ENCODE measurements at regions not wholly inside any gene's neighbourhood (a gene's known extent, or its start where the extent isn't known, plus 50 kb on each side); places are given as distances from the start of the nearest gene placed in this dataset.
"Not testable (repeated sequence)": the region's sequence is repeated elsewhere in the genome, so short reads cannot be mapped to it uniquely, and the experiment has no call there.

- no peak for DNase-seq (ENCODE audit: low read depth)
Measured at GRCh38 chr18:78457731-78458130, 521.9 kb upstream of the SALL3 start.

DNA sequence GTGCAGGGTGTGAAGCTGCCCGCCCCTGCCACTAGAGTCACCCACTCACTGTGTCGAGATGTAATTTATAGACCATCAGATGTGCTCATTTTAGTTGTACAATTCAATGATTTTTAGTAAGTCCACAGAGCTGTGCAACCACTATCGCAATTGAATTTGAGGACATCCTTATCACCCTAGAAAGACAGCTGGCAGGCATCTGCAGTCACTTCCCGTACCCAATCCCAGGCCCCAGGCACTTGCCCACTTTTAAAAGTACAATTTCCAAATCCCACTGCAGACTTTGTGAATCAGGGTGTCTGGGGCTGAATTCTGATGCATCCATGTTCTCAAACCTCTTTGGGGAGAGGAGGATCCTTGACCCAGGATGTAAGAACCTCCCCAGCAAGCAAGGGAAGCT, 521.3 kb upstream of the SALL3 start:
- no peak for DNase-seq (ENCODE audit: low read depth)

- no peak for DNase-seq (ENCODE audit: low read depth)
Measured at GRCh38 chr18:78459668-78460067, 520.0 kb upstream of the SALL3 start.

DNA sequence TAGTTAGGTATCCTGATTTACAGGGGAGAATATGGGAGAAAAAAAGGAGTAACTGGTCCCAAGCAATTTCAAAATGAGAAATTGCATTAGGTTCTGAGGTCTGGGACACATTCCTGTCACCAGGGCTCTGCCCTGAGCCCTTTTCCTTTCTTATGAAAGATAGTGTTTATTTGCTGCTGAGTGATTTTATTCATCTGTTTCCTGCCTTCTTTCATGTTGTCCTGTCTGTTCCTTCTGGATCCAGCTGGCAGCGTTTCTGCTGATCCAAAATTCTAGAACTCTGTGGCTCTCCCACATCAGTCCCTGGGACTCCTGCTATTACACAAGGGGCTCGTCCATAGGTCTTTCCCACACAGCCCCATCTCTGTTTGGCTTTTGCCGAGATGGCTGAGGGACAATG, 519.1 kb upstream of the SALL3 start:
- no peak for DNase-seq (ENCODE audit: low read depth)

DNA sequence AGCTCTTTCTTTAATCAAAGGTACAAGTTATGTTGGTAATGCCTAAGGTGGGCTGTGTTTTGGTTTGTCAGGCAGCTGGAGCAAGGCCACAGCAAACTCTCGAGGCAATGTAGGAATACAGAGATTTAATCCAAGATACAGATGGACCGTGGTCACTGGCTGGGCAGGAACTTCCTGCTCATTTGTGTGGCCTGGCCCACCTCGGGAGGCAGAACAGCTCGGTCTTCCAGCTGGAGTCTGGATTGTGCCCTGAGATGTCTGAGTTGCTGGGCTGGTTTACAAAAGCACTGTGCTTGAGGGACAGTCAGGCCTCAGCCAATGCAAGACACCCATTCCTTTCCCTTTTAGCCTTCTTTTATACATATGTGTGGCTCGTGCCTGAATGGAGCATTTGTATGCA, 506.1 kb upstream of the SALL3 start:
- no peak for DNase-seq (ENCODE audit: low read depth)

GRCh38 chr18:78477840-78478239, 501.8 kb upstream of the SALL3 start:
- no peak for DNase-seq (ENCODE audit: low read depth)

DNA sequence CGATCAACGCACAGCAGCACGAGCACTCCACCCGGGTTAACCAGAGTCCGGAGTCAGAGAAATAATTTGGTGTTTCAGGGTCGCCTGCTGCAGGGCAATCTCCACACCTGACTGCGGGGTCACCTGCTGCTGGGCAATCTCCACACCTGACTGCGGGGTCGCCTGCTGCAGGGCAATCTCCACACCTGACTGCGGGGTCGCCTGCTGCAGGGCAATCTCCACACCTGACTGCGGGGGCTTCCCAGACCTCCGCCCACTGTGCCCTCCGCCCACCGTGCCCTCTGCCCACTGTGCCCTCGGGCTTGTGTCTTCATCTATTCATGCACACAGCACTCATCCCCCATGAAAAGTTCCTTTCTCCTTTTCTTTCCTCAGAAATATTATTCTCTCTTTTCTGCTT, 500.2 kb upstream of the SALL3 start:
- no peak for DNase-seq (ENCODE audit: low read depth)

DNA sequence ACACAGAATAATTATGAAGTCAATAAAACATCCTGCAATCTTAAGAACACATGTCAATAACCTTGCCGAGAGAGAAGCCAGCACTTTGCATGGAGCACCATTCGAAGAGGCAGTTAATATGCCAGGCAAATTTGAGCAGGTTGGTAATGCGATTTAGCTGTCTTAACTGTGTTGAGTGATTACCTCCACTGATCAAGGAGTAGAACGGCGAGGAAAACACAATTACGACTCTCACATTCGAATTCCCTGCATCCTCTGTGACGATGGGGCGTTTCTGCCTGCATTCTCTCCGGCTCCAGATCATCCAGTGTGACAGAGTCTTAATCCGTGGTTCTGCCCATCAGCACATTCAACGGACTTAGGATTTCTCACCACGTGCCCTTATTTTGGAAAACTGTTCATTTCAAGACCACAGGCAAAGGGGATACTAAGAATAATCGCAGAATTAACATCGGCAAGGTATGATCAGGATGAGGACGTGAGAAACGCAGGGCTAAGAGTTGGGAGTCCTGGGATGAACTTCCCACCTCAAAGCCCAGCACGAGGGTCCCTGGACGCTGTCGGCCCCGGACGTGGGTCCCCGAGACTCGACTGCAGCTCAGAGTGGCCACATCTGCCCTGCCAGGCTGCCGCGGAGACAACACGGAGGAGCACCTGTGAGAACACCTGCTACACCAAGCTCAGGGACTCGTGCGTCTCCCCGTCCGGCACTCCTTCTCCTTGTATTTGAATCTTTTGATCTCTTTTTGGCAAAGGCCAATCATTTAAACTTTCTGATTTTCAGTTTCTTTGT, 499.2 kb upstream of the SALL3 start:
- no peak for DNase-seq (ENCODE audit: low read depth)

- no peak for DNase-seq (ENCODE audit: low read depth)
Measured at GRCh38 chr18:78482378-78482777, 497.2 kb upstream of the SALL3 start.

- DNase-seq (ENCODE audit: low read depth): no peak
Measured at GRCh38 chr18:78487649-78488048, 492.0 kb upstream of the SALL3 start.

DNA sequence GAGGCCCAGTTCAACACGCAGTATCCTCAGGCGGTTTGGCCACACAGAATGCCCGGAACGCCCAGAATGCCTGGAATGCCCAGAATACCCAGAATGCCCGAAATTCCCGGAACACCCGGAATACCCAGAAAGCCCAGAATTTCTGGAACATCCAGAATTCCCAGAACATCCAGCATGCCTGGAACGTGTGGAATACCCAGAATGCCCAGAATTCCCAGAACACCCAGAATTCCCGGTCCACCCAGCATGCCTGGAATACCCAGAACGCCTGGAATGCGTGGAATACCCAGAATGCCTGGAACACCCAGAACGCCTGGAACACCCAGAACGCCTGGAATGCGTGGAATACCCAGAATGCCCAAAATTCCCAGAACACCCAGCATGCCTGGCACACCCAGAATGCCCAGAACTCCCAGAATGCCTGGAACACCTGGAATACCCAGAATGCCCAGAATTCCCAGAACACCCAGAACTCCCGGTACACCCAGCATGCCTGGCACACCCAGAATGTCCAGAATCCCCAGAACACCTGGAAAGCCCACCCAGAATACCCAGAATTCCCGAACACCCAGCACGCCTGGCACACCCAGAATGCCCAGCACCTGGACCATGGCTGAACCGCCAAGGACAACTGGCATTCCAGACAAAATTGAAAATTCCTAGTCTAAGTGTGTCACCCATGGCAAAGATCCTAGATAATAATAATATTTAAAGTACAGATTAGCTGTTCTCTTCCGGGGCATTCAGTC, 487.4 kb upstream of the SALL3 start:
- DNase-seq (ENCODE audit: low read depth): no peak

GRCh38 chr18:78492813-78493371, 486.7 kb upstream of the SALL3 start:
- DNase-seq (ENCODE audit: low read depth): no peak

DNA sequence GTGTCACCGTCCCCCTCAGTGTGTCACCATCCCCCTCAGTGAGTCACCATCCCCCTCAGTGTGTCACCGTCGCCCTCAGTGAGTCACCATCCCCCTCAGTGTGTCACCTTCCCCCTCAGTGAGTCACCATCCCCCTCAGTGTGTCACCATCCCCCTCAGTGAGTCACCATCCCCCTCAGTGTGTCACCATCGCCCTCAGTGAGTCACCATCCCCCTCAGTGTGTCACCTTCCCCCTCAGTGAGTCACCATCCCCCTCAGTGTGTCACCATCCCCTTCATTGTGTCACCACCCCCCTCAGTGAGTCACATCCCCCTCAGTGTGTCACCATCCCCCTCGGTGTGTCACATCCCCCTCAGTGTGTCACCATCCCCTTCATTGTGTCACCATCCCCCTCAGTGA, 486.1 kb upstream of the SALL3 start:
- not testable (repeated sequence) for DNase-seq (ENCODE audit: low read depth)

DNA sequence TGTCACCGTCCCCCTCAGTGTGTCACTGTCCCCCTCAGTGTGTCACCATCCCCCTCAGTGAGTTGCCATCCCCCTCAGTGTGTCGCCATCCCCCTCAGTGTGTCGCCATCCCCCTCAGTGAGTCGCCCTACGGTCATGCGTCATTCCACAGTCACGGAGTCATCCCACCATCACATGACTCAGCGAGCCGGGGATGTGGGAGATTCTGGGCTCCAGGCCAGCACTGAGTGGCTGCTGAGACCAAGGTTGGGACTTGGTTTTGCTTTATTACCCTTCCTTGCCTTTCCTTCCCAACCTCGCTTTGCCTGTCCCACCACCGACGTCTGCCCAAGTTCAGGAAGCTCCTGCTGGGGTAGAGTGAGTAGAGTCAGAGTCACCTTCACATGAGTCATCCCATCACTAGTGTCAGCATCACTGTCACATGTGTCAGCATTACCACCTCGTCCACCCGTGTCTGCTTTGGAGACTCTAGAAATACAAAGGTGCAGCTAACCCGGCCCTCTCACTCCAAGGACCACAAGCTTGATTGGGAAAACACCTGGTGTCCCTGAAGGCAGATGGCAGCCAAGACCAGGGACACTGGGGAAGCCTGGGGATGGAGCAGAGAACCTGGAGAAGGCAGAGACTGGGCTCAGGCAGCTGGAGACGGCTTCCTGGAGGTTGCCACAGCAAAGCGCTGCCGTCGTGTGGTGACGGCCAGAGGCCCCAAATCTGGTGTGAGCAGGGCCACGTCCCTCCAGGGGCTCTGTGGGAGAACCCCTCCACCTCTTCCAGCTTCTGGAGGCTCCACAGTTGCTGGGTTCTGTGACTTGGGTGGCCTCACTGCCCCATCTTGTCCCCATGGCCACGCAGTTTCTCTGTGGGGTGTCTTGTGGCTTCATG, 485.2 kb upstream of the SALL3 start:
- no peak for DNase-seq (ENCODE audit: low read depth)

DNA sequence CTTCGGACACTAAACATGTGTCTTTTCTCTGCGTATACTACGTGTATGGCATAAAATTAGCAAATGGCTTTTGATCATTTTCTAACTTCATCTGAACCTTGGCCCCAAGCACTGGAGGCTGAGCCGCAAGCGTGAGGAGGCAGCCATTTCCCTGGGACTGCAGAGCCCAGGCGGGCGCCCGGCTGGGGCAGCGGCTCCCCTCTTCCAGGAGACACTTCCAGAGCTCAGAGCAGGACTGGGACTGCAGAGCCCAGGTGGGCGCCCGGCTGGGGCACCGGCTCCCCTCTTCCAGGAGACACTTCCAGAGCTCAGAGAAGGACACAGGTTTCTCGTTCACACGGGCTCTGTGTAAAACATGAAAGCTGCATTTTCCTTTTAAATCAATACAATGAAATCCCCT, 484.1 kb upstream of the SALL3 start:
- no peak for DNase-seq (ENCODE audit: low read depth)

DNA sequence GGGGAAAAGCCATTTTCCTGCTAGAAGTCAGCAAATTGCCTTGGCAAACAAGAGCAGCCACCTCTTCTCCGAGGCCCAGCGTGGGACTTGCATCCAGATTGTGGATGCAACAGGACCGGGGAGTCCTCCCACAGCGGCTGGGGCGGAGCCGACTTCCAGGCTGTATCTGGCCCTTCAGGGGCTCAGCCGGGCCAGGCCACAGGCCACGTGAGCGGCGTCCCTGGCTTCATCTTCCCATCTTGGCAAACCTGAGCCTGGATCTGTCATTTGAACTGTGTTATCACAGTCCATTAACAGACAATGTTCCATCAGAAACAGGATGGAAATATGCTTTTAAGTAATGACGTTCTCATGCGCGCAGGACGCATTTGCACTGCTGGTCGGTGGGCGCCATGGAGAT, 483.5 kb upstream of the SALL3 start:
- DNase-seq (ENCODE audit: low read depth): no peak

GRCh38 chr18:78497641-78498040, 482.0 kb upstream of the SALL3 start:
- DNase-seq (ENCODE audit: low read depth): no peak

- no peak for DNase-seq (ENCODE audit: low read depth)
Measured at GRCh38 chr18:78499586-78499985, 480.0 kb upstream of the SALL3 start.

GRCh38 chr18:78501251-78501650, 478.4 kb upstream of the SALL3 start:
- DNase-seq (ENCODE audit: low read depth): no peak

- no peak for DNase-seq (ENCODE audit: low read depth)
Measured at GRCh38 chr18:78503129-78503528, 476.5 kb upstream of the SALL3 start.

- DNase-seq (ENCODE audit: low read depth): no peak
Measured at GRCh38 chr18:78505851-78506461, 473.7 kb upstream of the SALL3 start.

GRCh38 chr18:78507217-78507616, 472.4 kb upstream of the SALL3 start:
- no peak for DNase-seq (ENCODE audit: low read depth)
